HG03139 (cell line): ENCODE measurements at regions not wholly inside any gene's neighbourhood (a gene's known extent, or its start where the extent isn't known, plus 50 kb on each side); places are given as distances from the start of the nearest gene placed in this dataset.
"Not testable (repeated sequence)": the region's sequence is repeated elsewhere in the genome, so short reads cannot be mapped to it uniquely, and the experiment has no call there.

Experiments
- ATAC-seq: cut with Tn5 transposase; IDR thresholded peaks from one replicate; pipeline ENCODE4 v1.9.1; 2021; ENCODE audit not compliant: unreplicated experiment

GRCh38 chr12:82625523-82625922 is 61.2 kb upstream of the TMTC2 start:
- ATAC-seq, result no peak

- ATAC-seq, result no peak
Observed at GRCh38 chr12:82627799-82628198, 58.9 kb upstream of the TMTC2 start.

- not testable (repeated sequence) for ATAC-seq
Observed at GRCh38 chr12:82634495-82635258, 52.0 kb upstream of the TMTC2 start.

GRCh38 chr12:82635263-82635662 is 51.4 kb upstream of the TMTC2 start:
- no peak for ATAC-seq
